ENCODE measurements at regions not wholly inside any gene's neighbourhood (a gene's known extent, or its start where the extent isn't known, plus 50 kb on each side); places are given as distances from the start of the nearest gene placed in this dataset.

- H3K36me3 ChIP-seq (ENCODE audit: low read depth), result no peaks in the 10 kb centered on the region
- DNase-seq (ENCODE audit: low spot score) (no peak), ATAC-seq (ENCODE audit: low read depth) (no peak)
- H3K27ac ChIP-seq (ENCODE audit: poor library complexity, severe bottlenecking), result no peak overlapping the region
- H3K4me3 ChIP-seq (ENCODE audit: severe bottlenecking), result no peak overlapping the region
- H3K9me3 ChIP-seq (ENCODE audit: severe bottlenecking), result peaks cover 2% of the 10 kb centered on the region
- TF ChIP-seq CTCF (IDR thresholded peaks at IDR 0.05; ENCODE audit: poor library complexity, severe bottlenecking), result no peak
- no peaks in the 10 kb centered on the region for H3K4me1 ChIP-seq (ENCODE audit: insufficient read depth, poor library complexity, severe bottlenecking)
- H3K27me3 ChIP-seq (ENCODE audit: insufficient read depth, poor library complexity, severe bottlenecking), result no peaks in the 10 kb centered on the region
Measured at GRCh38 chr6:4624726-4625125, 151.5 kb upstream of the CDYL start.

GRCh38 chr6:4620284-4621151 lies 155.7 kb upstream of the CDYL start:
- no peak overlapping the region for H3K27ac ChIP-seq (ENCODE audit: poor library complexity, severe bottlenecking)
- ATAC-seq (ENCODE audit: low read depth), result no peak
- H3K36me3 ChIP-seq (ENCODE audit: low read depth), result no peaks in the 10 kb centered on the region
- no peak for TF ChIP-seq CTCF (IDR thresholded peaks at IDR 0.05; ENCODE audit: poor library complexity, severe bottlenecking)
- H3K27me3 ChIP-seq (ENCODE audit: insufficient read depth, poor library complexity, severe bottlenecking), result no peaks in the 10 kb centered on the region
- no peaks in the 10 kb centered on the region for H3K4me1 ChIP-seq (ENCODE audit: insufficient read depth, poor library complexity, severe bottlenecking)
- no peak overlapping the region for H3K4me3 ChIP-seq (ENCODE audit: severe bottlenecking)
- H3K9me3 ChIP-seq (ENCODE audit: severe bottlenecking), result no peaks in the 10 kb centered on the region
- DNase-seq (ENCODE audit: low spot score), result no peak

- no peak for ATAC-seq (ENCODE audit: low read depth)
- TF ChIP-seq CTCF (IDR thresholded peaks at IDR 0.05; ENCODE audit: poor library complexity, severe bottlenecking), result no peak
- no peak for DNase-seq (ENCODE audit: low spot score)
- Histone ChIP-seq H3K36me3 (ENCODE audit: low read depth) (no peaks in the 10 kb centered on the region), H3K27me3 (ENCODE audit: insufficient read depth, poor library complexity, severe bottlenecking) (no peaks in the 10 kb centered on the region), H3K4me1 (ENCODE audit: insufficient read depth, poor library complexity, severe bottlenecking) (no peaks in the 10 kb centered on the region), H3K9me3 (ENCODE audit: severe bottlenecking) (no peaks in the 10 kb centered on the region), H3K27ac (ENCODE audit: poor library complexity, severe bottlenecking) (no peak overlapping the region), H3K4me3 (ENCODE audit: severe bottlenecking) (no peak overlapping the region)
Measured at GRCh38 chr6:4616311-4616710, 159.9 kb upstream of the CDYL start.

- ATAC-seq (ENCODE audit: low read depth) (no peak), DNase-seq (ENCODE audit: low spot score) (no peak)
- no peak overlapping the region for H3K4me3 ChIP-seq (ENCODE audit: severe bottlenecking)
- no peaks in the 10 kb centered on the region for H3K4me1 ChIP-seq (ENCODE audit: insufficient read depth, poor library complexity, severe bottlenecking)
- no peaks in the 10 kb centered on the region for H3K27me3 ChIP-seq (ENCODE audit: insufficient read depth, poor library complexity, severe bottlenecking)
- H3K36me3 ChIP-seq (ENCODE audit: low read depth), result no peaks in the 10 kb centered on the region
- H3K9me3 ChIP-seq (ENCODE audit: severe bottlenecking), result no peaks in the 10 kb centered on the region
- no peak for TF ChIP-seq CTCF (IDR thresholded peaks at IDR 0.05; ENCODE audit: poor library complexity, severe bottlenecking)
- H3K27ac ChIP-seq (ENCODE audit: poor library complexity, severe bottlenecking), result no peak overlapping the region
Measured at GRCh38 chr6:4615891-4616290, 160.3 kb upstream of the CDYL start.

GRCh38 chr6:4615231-4615630 lies 161.0 kb upstream of the CDYL start:
- DNase-seq (ENCODE audit: low spot score), result no peak
- Histone ChIP-seq H3K27ac (ENCODE audit: poor library complexity, severe bottlenecking) (no peak overlapping the region), H3K9me3 (ENCODE audit: severe bottlenecking) (no peaks in the 10 kb centered on the region), H3K36me3 (ENCODE audit: low read depth) (no peaks in the 10 kb centered on the region), H3K4me1 (ENCODE audit: insufficient read depth, poor library complexity, severe bottlenecking) (no peaks in the 10 kb centered on the region), H3K27me3 (ENCODE audit: insufficient read depth, poor library complexity, severe bottlenecking) (no peaks in the 10 kb centered on the region), H3K4me3 (ENCODE audit: severe bottlenecking) (no peak overlapping the region)
- TF ChIP-seq CTCF (IDR thresholded peaks at IDR 0.05; ENCODE audit: poor library complexity, severe bottlenecking), result no peak
- ATAC-seq (ENCODE audit: low read depth), result no peak

Data from RWPE2 (cell line).